Activated CD4-positive, alpha-beta T cell treated with anti-CD3 and anti-CD28 coated beads for 36 hours (primary cell): ENCODE measurements at regions not wholly inside any gene's neighbourhood (a gene's known extent, or its start where the extent isn't known, plus 50 kb on each side); places are given as distances from the start of the nearest gene placed in this dataset.

Source experiments
- ATAC-seq: fragments of 200-7000 bp; cut with Tn5 transposase; one replicate; pipeline ENCODE4 v1.10.0; 2021; ENCODE audit warnings: mild to moderate bottlenecking, moderate library complexity
- CTCF ChIA-PET: fragments of 350-600 bp; sonication (Branson Sonifier 250); formaldehyde crosslinking; loops from one replicate; lab custom pipeline; 2021; ENCODE audit warnings: antibody characterized with exemption; lab: Charles Lee
- POLR2A ChIA-PET: fragments of 350-600 bp; sonication (Branson Sonifier 250); formaldehyde crosslinking; loops from one replicate; lab custom pipeline; 2021; ENCODE audit warnings: antibody characterized with exemption, inconsistent platforms; lab: Charles Lee
- DNase-seq: peaks from one replicate; pipeline ENCODE4 v3.0.0-alpha.2; 2020
- H3K27ac Mint-ChIP-seq: one replicate; pipeline ENCODE4 v1.8.0; 2021; ENCODE audit warnings: mixed read lengths
- H3K27me3 Mint-ChIP-seq: one replicate; pipeline ENCODE4 v1.8.0; 2021; ENCODE audit warnings: mixed read lengths
- H3K36me3 Mint-ChIP-seq: one replicate; pipeline ENCODE4 v1.8.0; 2021; ENCODE audit warnings: low read depth, mixed read lengths
- H3K4me1 Mint-ChIP-seq: one replicate; pipeline ENCODE4 v1.8.0; 2021; ENCODE audit warnings: mixed read lengths
- H3K4me3 Mint-ChIP-seq: one replicate; pipeline ENCODE4 v1.8.0; 2021; ENCODE audit warnings: mild to moderate bottlenecking, moderate library complexity, mixed read lengths
- H3K9me3 Mint-ChIP-seq: one replicate; pipeline ENCODE4 v1.8.0; 2021; ENCODE audit warnings: low read depth, mixed read lengths
- intact Hi-C, 2 experiments: fragments of 100-400 bp; cut with DNase I in 1 of 2; cut with micrococcal nuclease in 1 of 2; formaldehyde crosslinking; loops; one replicate each; pipeline versions ENCODE4 v1.14.2 to v1.15.1; 2022 to 2024; cut with DNase I, micrococcal nuclease

DNA sequence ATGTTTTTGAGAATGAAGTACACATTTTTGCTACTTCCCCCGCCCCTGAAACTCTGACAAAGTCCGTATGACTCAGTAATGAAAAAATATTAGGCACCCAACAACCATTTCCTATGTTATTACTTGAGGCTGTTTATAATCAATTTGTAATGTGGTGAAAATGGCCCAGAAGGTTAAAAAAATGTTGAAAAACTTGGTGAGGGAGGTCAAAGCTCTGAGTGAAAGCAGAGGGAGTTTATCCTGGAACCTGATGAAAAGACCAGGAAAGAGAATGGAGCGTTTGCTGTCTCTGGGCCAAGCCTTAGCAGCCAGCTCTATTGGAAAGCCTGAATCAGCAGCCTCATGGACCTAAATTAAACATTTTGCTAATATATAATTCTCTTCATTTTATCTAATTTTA lies 367.7 kb upstream of the NEGR1 start:
- CTCF ChIA-PET = no interaction called here
- POLR2A ChIA-PET = no interaction called here
- Mint-ChIP-seq H3K4me1 (no peaks in the 10 kb centered on the region), H3K9me3 (no peaks in the 10 kb centered on the region), H3K4me3 (no peak overlapping the region), H3K36me3 (no peaks in the 10 kb centered on the region), H3K27ac (no peak overlapping the region), H3K27me3 (no peaks in the 10 kb centered on the region)
- DNase-seq = no peak
- ATAC-seq = no peak
- intact Hi-C loops = no loop called here

GRCh38 chr1:72649211-72649888 lies 367.0 kb upstream of the NEGR1 start:
- DNase-seq = no peak
- H3K9me3 Mint-ChIP-seq = no peaks in the 10 kb centered on the region
- no peak for ATAC-seq
- no peaks in the 10 kb centered on the region for H3K27me3 Mint-ChIP-seq
- no peaks in the 10 kb centered on the region for H3K36me3 Mint-ChIP-seq
- ChIA-PET CTCF (no interaction called here), POLR2A (no interaction called here)
- H3K4me3 Mint-ChIP-seq = no peak overlapping the region
- H3K27ac Mint-ChIP-seq = no peak overlapping the region
- no peaks in the 10 kb centered on the region for H3K4me1 Mint-ChIP-seq
- intact Hi-C loops = no loop called here

DNA sequence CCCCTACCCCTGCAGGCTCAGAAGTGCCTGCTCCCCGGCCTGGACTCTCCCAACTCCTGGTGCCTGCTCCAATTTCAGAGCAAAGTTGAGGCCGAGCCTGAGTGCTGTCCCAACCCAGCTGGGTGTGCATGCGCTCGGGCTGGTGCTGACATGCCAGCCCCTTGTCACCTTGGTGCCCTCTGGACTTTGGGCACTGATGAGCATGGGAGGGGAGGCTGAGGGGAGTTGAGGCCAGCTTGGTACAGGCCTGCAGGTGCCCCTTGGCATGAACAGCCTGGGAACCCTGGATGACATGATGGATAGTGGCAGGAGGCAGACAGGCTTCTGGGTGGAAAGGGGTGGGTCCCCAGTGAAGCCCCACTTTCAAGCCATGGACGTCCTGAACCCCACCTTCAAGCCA lies 366.1 kb upstream of the NEGR1 start:
- DNase-seq = no peak
- H3K4me1 Mint-ChIP-seq = no peaks in the 10 kb centered on the region
- CTCF ChIA-PET = no interaction called here
- no peaks in the 10 kb centered on the region for H3K9me3 Mint-ChIP-seq
- H3K27me3 Mint-ChIP-seq = no peaks in the 10 kb centered on the region
- no peak overlapping the region for H3K27ac Mint-ChIP-seq
- no peaks in the 10 kb centered on the region for H3K36me3 Mint-ChIP-seq
- H3K4me3 Mint-ChIP-seq = no peak overlapping the region
- intact Hi-C loops = no loop called here
- ATAC-seq = no peak
- POLR2A ChIA-PET = no interaction called here

DNA sequence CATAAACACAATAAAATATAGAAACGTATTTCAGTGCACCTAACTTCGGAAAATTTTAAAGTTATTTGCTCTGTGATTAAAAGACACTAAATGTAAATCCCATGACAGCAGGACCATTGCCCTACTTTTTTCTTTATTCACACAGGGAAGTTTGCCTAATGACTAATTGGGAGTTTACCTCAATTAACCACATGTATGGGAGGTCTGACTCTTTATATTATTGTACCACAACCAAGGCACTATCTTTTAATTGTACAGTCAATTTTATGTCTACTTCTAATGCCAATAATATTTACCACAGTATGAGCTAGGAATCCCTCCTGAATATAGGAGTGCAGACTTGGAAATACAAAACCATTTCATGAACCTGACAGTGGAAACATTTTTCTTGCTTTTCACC lies 360.8 kb upstream of the NEGR1 start:
- Mint-ChIP-seq H3K4me3 (no peak overlapping the region), H3K4me1 (no peaks in the 10 kb centered on the region), H3K27ac (no peak overlapping the region), H3K9me3 (no peaks in the 10 kb centered on the region), H3K27me3 (no peaks in the 10 kb centered on the region), H3K36me3 (no peaks in the 10 kb centered on the region)
- intact Hi-C loops = no loop called here
- ChIA-PET CTCF (no interaction called here), POLR2A (no interaction called here)
- DNase-seq = no peak
- no peak for ATAC-seq

DNA sequence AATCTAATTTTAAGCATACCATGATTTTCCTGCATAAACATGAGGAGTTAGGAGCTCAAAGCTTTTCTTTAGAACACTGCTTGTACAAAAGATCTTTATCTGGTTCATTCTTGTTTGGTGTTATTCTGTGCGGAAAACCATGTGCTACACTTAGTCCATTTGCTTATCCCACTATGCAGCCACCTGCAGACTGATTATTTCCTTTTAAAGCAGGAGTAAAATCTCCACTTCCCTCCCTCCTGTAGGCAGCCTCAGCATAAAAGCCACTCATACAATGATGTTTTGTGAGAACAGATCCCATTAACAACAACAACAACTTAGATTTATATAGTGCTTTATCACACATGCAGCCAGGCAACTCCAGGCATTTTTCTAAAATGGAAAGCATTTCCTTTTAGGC lies 355.3 kb upstream of the NEGR1 start:
- Mint-ChIP-seq H3K27ac (no peak overlapping the region), H3K4me3 (no peak overlapping the region), H3K36me3 (no peaks in the 10 kb centered on the region), H3K9me3 (no peaks in the 10 kb centered on the region), H3K4me1 (no peaks in the 10 kb centered on the region), H3K27me3 (no peaks in the 10 kb centered on the region)
- CTCF ChIA-PET = interaction anchor here (0.6 kb wide), 1 partner anchor 195 kb away, joined by 4 read pairs; no protein-coding TSS in a partner anchor
- DNase-seq = no peak
- POLR2A ChIA-PET = no interaction called here
- no peak for ATAC-seq
- intact Hi-C loops = no loop called here

GRCh38 chr1:72636631-72637030 lies 354.3 kb upstream of the NEGR1 start:
- no peaks in the 10 kb centered on the region for H3K4me1 Mint-ChIP-seq
- H3K9me3 Mint-ChIP-seq = no peaks in the 10 kb centered on the region
- no peak overlapping the region for H3K4me3 Mint-ChIP-seq
- no peaks in the 10 kb centered on the region for H3K27me3 Mint-ChIP-seq
- intact Hi-C loops = no loop called here
- DNase-seq (no peak), ATAC-seq (no peak)
- POLR2A ChIA-PET = no interaction called here
- H3K36me3 Mint-ChIP-seq = no peaks in the 10 kb centered on the region
- H3K27ac Mint-ChIP-seq = no peak overlapping the region
- CTCF ChIA-PET = no interaction called here

DNA sequence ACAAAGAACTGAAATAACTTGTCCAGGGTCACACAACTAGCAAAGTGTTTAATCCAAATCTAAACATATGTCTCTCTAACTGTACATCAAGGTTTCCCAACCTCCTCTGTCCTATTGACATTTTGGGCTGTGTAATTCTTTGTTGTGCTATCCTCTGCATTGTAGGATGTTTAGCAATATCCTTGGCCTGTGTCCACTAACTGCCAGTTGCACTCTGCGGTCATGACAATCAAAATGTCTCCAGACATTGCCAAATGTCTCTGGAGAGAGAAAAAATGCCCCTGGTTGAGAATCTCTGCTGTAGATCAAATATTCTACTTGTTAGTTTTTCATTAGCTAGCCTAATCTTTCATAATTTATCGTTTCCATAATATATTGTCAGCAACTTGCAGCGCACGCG lies 353.4 kb upstream of the NEGR1 start:
- ATAC-seq = no peak
- H3K27ac Mint-ChIP-seq = no peak overlapping the region
- CTCF ChIA-PET = interaction anchor here (1.9 kb wide), 1 partner anchor 13 kb away, joined by 8 read pairs; no protein-coding TSS in a partner anchor
- intact Hi-C loops = no loop called here
- DNase-seq = no peak
- no peaks in the 10 kb centered on the region for H3K36me3 Mint-ChIP-seq
- no peaks in the 10 kb centered on the region for H3K9me3 Mint-ChIP-seq
- H3K27me3 Mint-ChIP-seq = no peaks in the 10 kb centered on the region
- POLR2A ChIA-PET = no interaction called here
- no peak overlapping the region for H3K4me3 Mint-ChIP-seq
- H3K4me1 Mint-ChIP-seq = no peaks in the 10 kb centered on the region

GRCh38 chr1:72634946-72635345 lies 352.6 kb upstream of the NEGR1 start:
- no peak for DNase-seq
- intact Hi-C loops = no loop called here
- Mint-ChIP-seq H3K27ac (no peak overlapping the region), H3K9me3 (no peaks in the 10 kb centered on the region), H3K4me3 (no peak overlapping the region), H3K4me1 (no peaks in the 10 kb centered on the region), H3K36me3 (no peaks in the 10 kb centered on the region), H3K27me3 (no peaks in the 10 kb centered on the region)
- ATAC-seq = no peak
- CTCF ChIA-PET = interaction anchor here (0.7 to 1.9 kb wide), 2 partner anchors 10 to 12 kb away, joined by 3 to 8 read pairs; no protein-coding TSS in a partner anchor
- POLR2A ChIA-PET = no interaction called here

GRCh38 chr1:72631449-72631848 lies 349.1 kb upstream of the NEGR1 start:
- CTCF ChIA-PET = no interaction called here
- intact Hi-C loops = no loop called here
- H3K27me3 Mint-ChIP-seq = no peaks in the 10 kb centered on the region
- no peak overlapping the region for H3K27ac Mint-ChIP-seq
- H3K4me1 Mint-ChIP-seq = no peaks in the 10 kb centered on the region
- ATAC-seq = no peak
- H3K4me3 Mint-ChIP-seq = no peak overlapping the region
- DNase-seq = no peak
- H3K9me3 Mint-ChIP-seq = no peaks in the 10 kb centered on the region
- POLR2A ChIA-PET = no interaction called here
- no peaks in the 10 kb centered on the region for H3K36me3 Mint-ChIP-seq

DNA sequence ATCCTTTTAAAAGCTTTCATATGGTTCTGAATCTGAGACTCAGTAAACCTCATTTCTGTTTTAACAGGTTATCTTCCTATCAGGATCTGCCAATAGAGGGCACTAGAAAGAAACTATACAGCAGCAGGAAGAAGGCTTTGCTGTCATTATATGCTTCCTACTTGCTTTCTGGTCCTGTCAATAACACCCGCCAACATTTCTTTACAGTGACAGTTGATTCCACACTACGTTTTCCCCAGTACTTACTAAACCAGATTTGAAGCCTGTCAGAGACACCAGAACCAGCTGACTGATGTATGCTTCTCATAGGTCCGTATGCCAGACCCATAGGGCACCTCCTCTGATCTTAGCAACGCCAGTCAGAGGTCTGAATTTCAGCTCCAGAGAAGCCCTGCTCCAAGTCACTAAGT lies 341.0 kb upstream of the NEGR1 start:
- H3K27ac Mint-ChIP-seq = no peak overlapping the region
- DNase-seq (no peak), ATAC-seq (peak; percentile 73)
- ChIA-PET CTCF (interaction anchor here (0.5 to 2.9 kb wide), 3 partner anchors 12 to 22 kb away, joined by 3 to 8 read pairs (median 4); no protein-coding TSS in a partner anchor), POLR2A (no interaction called here)
- no peaks in the 10 kb centered on the region for H3K9me3 Mint-ChIP-seq
- H3K27me3 Mint-ChIP-seq = no peaks in the 10 kb centered on the region
- H3K4me1 Mint-ChIP-seq = no peaks in the 10 kb centered on the region
- H3K36me3 Mint-ChIP-seq = no peaks in the 10 kb centered on the region
- intact Hi-C loops = loop anchor here in 1 of 2 experiments (2.0 kb wide), 1 partner anchor 1375 kb away; no protein-coding TSS in a partner anchor
- no peak overlapping the region for H3K4me3 Mint-ChIP-seq

- no peak for DNase-seq
- H3K9me3 Mint-ChIP-seq = no peaks in the 10 kb centered on the region
- ATAC-seq = no peak
- H3K36me3 Mint-ChIP-seq = no peaks in the 10 kb centered on the region
- H3K4me1 Mint-ChIP-seq = no peaks in the 10 kb centered on the region
- no peak overlapping the region for H3K4me3 Mint-ChIP-seq
- ChIA-PET POLR2A (no interaction called here), CTCF (no interaction called here)
- intact Hi-C loops = no loop called here
- H3K27ac Mint-ChIP-seq = no peak overlapping the region
- no peaks in the 10 kb centered on the region for H3K27me3 Mint-ChIP-seq
Observed at GRCh38 chr1:72620453-72620852, 338.1 kb upstream of the NEGR1 start.

GRCh38 chr1:72606216-72606810 lies 324.0 kb upstream of the NEGR1 start:
- Mint-ChIP-seq H3K27ac (no peak overlapping the region), H3K4me3 (no peak overlapping the region), H3K36me3 (no peaks in the 10 kb centered on the region), H3K4me1 (no peaks in the 10 kb centered on the region), H3K27me3 (no peaks in the 10 kb centered on the region), H3K9me3 (no peaks in the 10 kb centered on the region)
- DNase-seq = no peak
- CTCF ChIA-PET = no interaction called here
- ATAC-seq = no peak
- POLR2A ChIA-PET = no interaction called here
- intact Hi-C loops = no loop called here
